H9 (cell line): ENCODE measurements at regions not wholly inside any gene's neighbourhood (a gene's known extent, or its start where the extent isn't known, plus 50 kb on each side); places are given as distances from the start of the nearest gene placed in this dataset.
A peak's percentile ranks its signal among the peaks of the same experiment; 100 is the strongest.

Experiments used
- DNase-seq: peaks from one replicate; pipeline ENCODE4 v3.0.0-alpha.2; 2017
- H2AFZ ChIP-seq: one replicate; pipeline ENCODE4 v1.6.1; 2013; ENCODE audit warnings: mild to moderate bottlenecking, low read length, control low read depth, moderate library complexity
- H2AK5ac ChIP-seq: 2 replicates; pipeline ENCODE4 v1.6.1; 2013; ENCODE audit warnings: low read length, control low read depth, mixed read lengths; ENCODE audit not compliant: insufficient read length
- H2BK120ac ChIP-seq: one replicate; pipeline ENCODE4 v1.6.1; 2013; ENCODE audit warnings: low read depth, mild to moderate bottlenecking, low read length, control low read depth, inconsistent platforms; ENCODE audit not compliant: poor library complexity, severe bottlenecking
- H2BK12ac ChIP-seq: 2 replicates; pipeline ENCODE4 v1.6.1; 2013; ENCODE audit warnings: low read length, control low read depth, mixed read lengths, low read depth; ENCODE audit not compliant: insufficient read length
- H2BK15ac ChIP-seq: 2 replicates; pipeline ENCODE4 v1.6.1; 2013; ENCODE audit warnings: low read depth, low read length, control low read depth
- H2BK20ac ChIP-seq: one replicate; pipeline ENCODE4 v1.6.1; 2013; ENCODE audit warnings: low read depth, mild to moderate bottlenecking, low read length, control low read depth, inconsistent platforms; ENCODE audit not compliant: poor library complexity, severe bottlenecking
- H2BK5ac ChIP-seq: 2 replicates; pipeline ENCODE4 v1.6.1; 2013; ENCODE audit warnings: low read length, control low read depth, mixed read lengths; ENCODE audit not compliant: insufficient read length
- H3K14ac ChIP-seq: 2 replicates; pipeline ENCODE4 v1.6.1; 2013; ENCODE audit warnings: low read length, control low read depth; ENCODE audit not compliant: insufficient read depth
- H3K18ac ChIP-seq: 2 replicates; pipeline ENCODE4 v1.6.1; 2013; ENCODE audit warnings: low read depth, mild to moderate bottlenecking, mixed read lengths, low read length, control low read depth; ENCODE audit not compliant: insufficient read length
- H3K23ac ChIP-seq: 2 replicates; pipeline ENCODE4 v1.6.1; 2013; ENCODE audit warnings: low read length, control low read depth, mixed read lengths, low read depth; ENCODE audit not compliant: insufficient read length
- H3K23me2 ChIP-seq: 2 replicates; pipeline ENCODE4 v1.6.1; 2013; ENCODE audit warnings: low read depth, mild to moderate bottlenecking, mixed read lengths, low read length, control low read depth; ENCODE audit not compliant: insufficient read length, poor library complexity, severe bottlenecking
- H3K27ac ChIP-seq: 2 replicates; pipeline ENCODE4 v1.5.1; 2013; ENCODE audit warnings: low read length, control low read depth, mixed read lengths, low read depth; ENCODE audit not compliant: insufficient read length
- H3K27me3 ChIP-seq: 2 replicates; pipeline ENCODE4 v1.6.1; 2013; ENCODE audit warnings: low read length, control low read depth, inconsistent platforms; ENCODE audit not compliant: insufficient read depth
- H3K4ac ChIP-seq: 2 replicates; pipeline ENCODE4 v1.6.1; 2013; ENCODE audit warnings: low read depth, mild to moderate bottlenecking, control low read depth, inconsistent platforms, low read length, moderate library complexity
- H3K4me1 ChIP-seq: 2 replicates; pipeline ENCODE4 v1.6.1; 2013; ENCODE audit warnings: low read length, control low read depth, inconsistent platforms; ENCODE audit not compliant: insufficient read depth
- H3K4me2 ChIP-seq: 2 replicates; pipeline ENCODE4 v1.6.1; 2013; ENCODE audit warnings: low read length, control low read depth, mixed read lengths; ENCODE audit not compliant: insufficient read length, insufficient read depth
- H3K56ac ChIP-seq: 2 replicates; pipeline ENCODE4 v1.6.1; 2013; ENCODE audit warnings: low read depth, mild to moderate bottlenecking, mixed read lengths, low read length, control low read depth; ENCODE audit not compliant: insufficient read length
- H3K79me1 ChIP-seq: 2 replicates; pipeline ENCODE4 v1.6.1; 2013; ENCODE audit warnings: low read depth, mild to moderate bottlenecking, moderate library complexity, low read length, control low read depth, inconsistent platforms; ENCODE audit not compliant: insufficient read depth, poor library complexity, severe bottlenecking
- H3K79me2 ChIP-seq: 2 replicates; pipeline ENCODE4 v1.6.1; 2013; ENCODE audit warnings: low read length, control low read depth, inconsistent platforms; ENCODE audit not compliant: insufficient read depth
- H3K9ac ChIP-seq: 2 replicates; pipeline ENCODE4 v1.6.1; 2013; ENCODE audit warnings: low read length, control low read depth, mixed read lengths; ENCODE audit not compliant: insufficient read length; ENCODE audit errors: extremely low read depth
- H3K9me3 ChIP-seq: one replicate; pipeline ENCODE4 v1.6.1; 2013; ENCODE audit warnings: low read depth, low read length, inconsistent platforms; ENCODE audit not compliant: control insufficient read depth
- H3T11ph ChIP-seq: one replicate; pipeline ENCODE4 v1.6.1; 2013; ENCODE audit warnings: mild to moderate bottlenecking, low read length, control low read depth, inconsistent platforms
- H4K20me1 ChIP-seq: one replicate; pipeline ENCODE4 v1.6.1; 2013; ENCODE audit not compliant: control insufficient read depth, insufficient read length, insufficient read depth
- H4K5ac ChIP-seq: 2 replicates; pipeline ENCODE4 v1.6.1; 2013; ENCODE audit warnings: low read depth, mild to moderate bottlenecking, mixed read lengths, low read length, control low read depth; ENCODE audit not compliant: insufficient read length
- H4K8ac ChIP-seq: replicated peaks from 2 replicates; pipeline ENCODE4 v1.6.1; 2013; ENCODE audit warnings: low read length, control low read depth, mixed read lengths, low read depth; ENCODE audit not compliant: insufficient read length
- H4K91ac ChIP-seq: 2 replicates; pipeline ENCODE4 v1.6.1; 2013; ENCODE audit warnings: low read depth, mild to moderate bottlenecking, moderate library complexity, mixed read lengths, low read length, control low read depth; ENCODE audit not compliant: insufficient read length
- H3K27ac Mint-ChIP-seq, 3 experiments: 2 replicates in 2 of 3; 3 replicates in 1 of 3; pipeline ENCODE4 v1.8.0; 2020 to 2021; ENCODE audit warnings: mixed read lengths in 3 of 3, mild to moderate bottlenecking in 1 of 3, moderate library complexity in 1 of 3
- H3K27me3 Mint-ChIP-seq: 2 replicates; pipeline ENCODE4 v1.8.0; 2021; ENCODE audit warnings: low read depth, mild to moderate bottlenecking, moderate library complexity, mixed read lengths
- H3K36me3 Mint-ChIP-seq, 3 experiments: 2 replicates in 2 of 3; 3 replicates in 1 of 3; pipeline ENCODE4 v1.8.0; 2020 to 2021; ENCODE audit warnings: low read depth in 3 of 3, mixed read lengths in 3 of 3; ENCODE audit not compliant: insufficient read depth in 1 of 3
- H3K4me1 Mint-ChIP-seq, 2 experiments: 2 replicates each; pipeline ENCODE4 v1.8.0; 2020; ENCODE audit warnings: mixed read lengths in 2 of 2
- H3K4me3 Mint-ChIP-seq, 2 experiments: 2 replicates in 1 of 2; 3 replicates in 1 of 2; pipeline ENCODE4 v1.8.0; 2020 to 2021; ENCODE audit warnings: mild to moderate bottlenecking in 2 of 2, mixed read lengths in 2 of 2, moderate library complexity in 1 of 2
- H3K9me3 Mint-ChIP-seq, 2 experiments: 2 replicates in 1 of 2; 3 replicates in 1 of 2; pipeline ENCODE4 v1.8.0; 2020; ENCODE audit warnings: mild to moderate bottlenecking in 2 of 2, mixed read lengths in 2 of 2, moderate library complexity in 1 of 2
- CTCF ChIP-seq: fragments of 200-600 bp; sonication (generic); conservative IDR thresholded peaks from 3 replicates; pipeline ENCODE4 v1.8.0; 2021; ENCODE audit warnings: antibody characterized with exemption, mild to moderate bottlenecking
- WGBS: extraction: QIAGEN DNeasy Blood & Tissue Kit; methylation state at CpG from one replicate; pipeline ENCODE4 v1.1.7; 2013; ENCODE audit warnings: missing lambda C conversion rate, low lambda C conversion rate, mixed read lengths; ENCODE audit not compliant: insufficient read length; ENCODE audit errors: extremely low coverage; 5-methylcytosine and 5-hydroxymethylcytosine counted together

DNA sequence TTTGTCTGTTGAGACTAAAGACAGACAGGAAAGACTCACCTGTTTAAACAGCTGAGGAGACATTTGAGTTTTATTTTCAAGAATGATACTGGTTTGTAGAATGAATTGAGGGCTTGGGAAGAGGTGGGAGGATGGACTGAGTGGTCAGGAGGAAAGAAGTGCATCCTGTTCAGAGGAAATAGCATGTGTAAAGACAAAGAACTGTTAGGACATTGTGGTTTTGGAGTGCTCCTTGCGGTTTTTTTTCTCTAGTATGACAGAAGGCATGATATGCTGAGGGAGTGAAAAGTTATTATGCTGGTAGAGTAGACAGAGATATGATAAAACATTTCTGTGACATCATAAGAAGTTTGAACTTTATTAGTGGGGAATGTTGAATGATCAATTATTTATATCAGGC lies 270.7 kb upstream of the ELAVL2 start:
- no peak overlapping the region for H3K4me3 Mint-ChIP-seq
- no peaks in the 10 kb centered on the region for H3K23me2 ChIP-seq
- no peaks in the 10 kb centered on the region for H3K4me1 ChIP-seq
- H3K4me1 Mint-ChIP-seq, result no peaks in the 10 kb centered on the region
- no peak overlapping the region for H4K8ac ChIP-seq
- no peak overlapping the region for H3K18ac ChIP-seq
- no CpG with 5 or more reads among the region's 1 CpG for WGBS
- no peak overlapping the region for H2BK120ac ChIP-seq
- H3K56ac ChIP-seq, result no peak overlapping the region
- no peak overlapping the region for H2BK12ac ChIP-seq
- peaks cover 5% of the 10 kb centered on the region in 2 experiments for H3K9me3 Mint-ChIP-seq
- H3K4me2 ChIP-seq, result no peak overlapping the region
- no peaks in the 10 kb centered on the region for H4K20me1 ChIP-seq
- no peak overlapping the region for H3K14ac ChIP-seq
- H2BK15ac ChIP-seq, result no peak overlapping the region
- no peak overlapping the region for H3K4ac ChIP-seq
- H4K91ac ChIP-seq, result no peak overlapping the region
- no peaks in the 10 kb centered on the region for H3K9me3 ChIP-seq
- H3K79me1 ChIP-seq, result no peaks in the 10 kb centered on the region
- H3K27me3 Mint-ChIP-seq, result no peaks in the 10 kb centered on the region
- H3K27ac Mint-ChIP-seq, result peak overlapping the region in 1 of 3 experiments; percentile 0; a peak in 1 of 7 replicates
- H2BK20ac ChIP-seq, result no peak overlapping the region
- no peak overlapping the region for H4K5ac ChIP-seq
- H2AFZ ChIP-seq, result no peak overlapping the region
- H3T11ph ChIP-seq, result no peak overlapping the region
- no peak overlapping the region for H3K23ac ChIP-seq
- no peak for DNase-seq
- H2AK5ac ChIP-seq, result no peak overlapping the region
- peaks cover 0 to 4% (median 2%) of the 10 kb centered on the region in 3 experiments; a peak in 3 of 7 replicates for H3K36me3 Mint-ChIP-seq
- no peak overlapping the region for H2BK5ac ChIP-seq
- TF ChIP-seq CTCF, result no peak
- no peaks in the 10 kb centered on the region for H3K79me2 ChIP-seq
- H3K9ac ChIP-seq, result no peak overlapping the region
- no peak overlapping the region for H3K27ac ChIP-seq
- no peaks in the 10 kb centered on the region for H3K27me3 ChIP-seq
